K562 (cell line): ENCODE measurements at regions not wholly inside any gene's neighbourhood (a gene's known extent, or its start where the extent isn't known, plus 50 kb on each side); places are given as distances from the start of the nearest gene placed in this dataset.

Source experiments
- ATAC-seq: fragments of 200-7000 bp; cut with Tn5 transposase; 3 replicates; pipeline ENCODE4 v1.9.1; 2020; ENCODE audit warnings: moderate library complexity
- BruUV-seq: library from RNA; stranded (reverse); fragments of 400-500 nt; replicated peaks from 2 replicates; lab custom pipeline; 2021; lab: Mats Ljungman, UMichigan
- CTCF ChIA-PET: fragments of 300-600 bp; formaldehyde crosslinking; extraction: SDS; loops from one replicate; lab custom pipeline; 2021; ENCODE audit warnings: low intra/inter-chr PET ratio; lab: Yijun Ruan, JAX
- POLR2A ChIA-PET: fragments of 300-600, 350-650 bp; sonication (Branson Sonifier 250); formaldehyde crosslinking; extraction: SDS; loops from one replicate; lab custom pipeline; 2021; ENCODE audit warnings: antibody characterized with exemption, inconsistent platforms; lab: Yijun Ruan, JAX
- DNase-seq, 4 experiments: peaks; one replicate each; pipeline versions ENCODE4 v3.0.0 to v3.0.0-alpha.2; 2011 to 2018; ENCODE audit warnings: low spot score in 3 of 4, mixed read lengths in 3 of 4; ENCODE audit errors: extremely low read depth in 1 of 4
- FAIRE-seq: peaks from 2 replicates; lab custom pipeline; 2011; peaks lifted over from hg19 to GRCh38; lab: Jason Lieb, UNC
- H2AFZ ChIP-seq: 2 replicates; pipeline ENCODE4 v1.6.0; 2011; ENCODE audit warnings: low read depth, low read length, control low read depth, inconsistent platforms
- H3K27ac ChIP-seq: fragments of 200-600 bp; 3 replicates; pipeline ENCODE4 v1.8.0; 2011; ENCODE audit warnings: low read depth, mild to moderate bottlenecking, control low read depth, inconsistent platforms, low read length, moderate library complexity, mixed read lengths; ENCODE audit errors: extremely low read depth
- H3K27me3 ChIP-seq, 2 experiments: fragments of 300-600 bp in 1 of 2; 2 replicates in 1 of 2; 3 replicates in 1 of 2; pipeline versions ENCODE4 v1.6.0 to v1.8.0; 2011; ENCODE audit warnings: inconsistent platforms in 2 of 2, low read length in 2 of 2, mild to moderate bottlenecking in 1 of 2, mixed read lengths in 1 of 2, moderate library complexity in 1 of 2; ENCODE audit not compliant: control insufficient read depth in 2 of 2, insufficient read depth in 2 of 2
- H3K36me3 ChIP-seq: fragments of 300-600 bp; 3 replicates; pipeline ENCODE4 v1.8.0; 2011; ENCODE audit warnings: mild to moderate bottlenecking, low read length, inconsistent platforms; ENCODE audit not compliant: control insufficient read depth, insufficient read depth
- H3K4me1 ChIP-seq, 2 experiments: fragments of 200-600 bp in 1 of 2; replicated peaks in 1 of 2; 2 replicates in 1 of 2; 3 replicates in 1 of 2; pipeline versions ENCODE4 v1.5.1 to v1.8.0; 2011; ENCODE audit warnings: inconsistent platforms in 2 of 2, low read length in 2 of 2, mild to moderate bottlenecking in 1 of 2, mixed read lengths in 1 of 2, moderate library complexity in 1 of 2; ENCODE audit not compliant: control insufficient read depth in 2 of 2, insufficient read depth in 2 of 2
- H3K4me2 ChIP-seq: 2 replicates; pipeline ENCODE4 v1.6.1; 2011; ENCODE audit warnings: low read length, control low read depth, inconsistent platforms, mixed read lengths; ENCODE audit not compliant: insufficient read depth
- H3K4me3 ChIP-seq: fragments of 200-600 bp; sonication (generic), shearing (Covaris generic); 2 replicates; pipeline ENCODE4 v1.5.1; 2016; ENCODE audit warnings: control low read depth, inconsistent platforms
- H3K79me2 ChIP-seq: fragments of 200-600 bp; 3 replicates; pipeline ENCODE4 v1.8.0; 2011; ENCODE audit warnings: low read length, inconsistent platforms; ENCODE audit not compliant: control insufficient read depth, insufficient read depth
- H3K9ac ChIP-seq, 2 experiments: 2 replicates each; pipeline versions ENCODE4 v1.6.0 to v1.6.1; 2011; ENCODE audit warnings: low read depth in 2 of 2, low read length in 2 of 2, control low read depth in 1 of 2, inconsistent platforms in 1 of 2, mild to moderate bottlenecking in 1 of 2, mixed read lengths in 1 of 2; ENCODE audit not compliant: insufficient read depth in 1 of 2
- H3K9me1 ChIP-seq: one replicate; pipeline ENCODE4 v1.6.0; 2011; ENCODE audit warnings: inconsistent platforms, mild to moderate bottlenecking, low read length, moderate library complexity; ENCODE audit not compliant: control insufficient read depth, insufficient read depth
- H3K9me3 ChIP-seq: replicated peaks from 2 replicates; pipeline ENCODE4 v1.5.1; 2011; ENCODE audit warnings: low read depth, low read length, inconsistent platforms; ENCODE audit not compliant: control insufficient read depth, insufficient read depth
- H4K20me1 ChIP-seq: replicated peaks from 2 replicates; pipeline ENCODE4 v1.6.1; 2011; ENCODE audit warnings: low read length, inconsistent platforms, mixed read lengths; ENCODE audit not compliant: control insufficient read depth, insufficient read depth
- BCOR ChIP-seq: fragments of 450-650 bp; IDR thresholded peaks from 2 replicates; pipeline ENCODE4 v1.6.1; 2016
- ELF4 ChIP-seq: fragments of 450-650 bp; formaldehyde crosslinking; IDR thresholded peaks from 2 replicates; pipeline ENCODE4 v1.4.0; 2022; ENCODE audit warnings: missing genetic modification characterization
- MYC ChIP-seq, 2 experiments: fragments of 250-450 bp in 1 of 2; sonication (Bioruptor Pico) in 1 of 2; IDR thresholded peaks; 2 replicates each; pipeline versions ENCODE4 v1.5.1 to v1.6.1; 2012 to 2021; ENCODE audit warnings: low read depth in 2 of 2, borderline replicate concordance in 1 of 2, improper control_type of control experiment in 1 of 2, low read length in 1 of 2, mild to moderate bottlenecking in 1 of 2, moderate library complexity in 1 of 2
- NFIX ChIP-seq: fragments of 250-450 bp; sonication (Bioruptor Pico); IDR thresholded peaks from 2 replicates; pipeline ENCODE4 v1.4.0; 2020; ENCODE audit warnings: low read depth, mild to moderate bottlenecking, moderate library complexity
- POLR3G ChIP-seq: IDR thresholded peaks from 2 replicates; pipeline ENCODE4 v1.6.1; 2011; ENCODE audit not compliant: insufficient read length, insufficient replicate concordance; ENCODE audit errors: extremely low read depth
- PPARD ChIP-seq: fragments of 250-450 bp; sonication (Bioruptor Pico); IDR thresholded peaks from 2 replicates; pipeline ENCODE4 v1.8.0; 2022; ENCODE audit warnings: inconsistent platforms, mild to moderate bottlenecking, moderate library complexity
- SMAD3 ChIP-seq: fragments of 450-650 bp; formaldehyde crosslinking; conservative IDR thresholded peaks from 2 replicates; pipeline ENCODE4 v1.4.0; 2020; ENCODE audit warnings: mild to moderate bottlenecking
- SMARCA4 ChIP-seq: fragments of 450-650 bp; IDR thresholded peaks from 2 replicates; pipeline ENCODE4 v1.6.1; 2016
- ZBED1 ChIP-seq: IDR thresholded peaks from 2 replicates; pipeline ENCODE4 v1.6.1; 2014
- WGBS: fragments of 100-300 bp; shearing (Covaris generic); methylation state at CpG from one replicate; pipeline ENCODE4 v1.1.6; 2016; ENCODE audit warnings: low coverage, mixed read lengths; ENCODE audit not compliant: insufficient coverage; ENCODE audit errors: missing lambda C conversion rate; 5-methylcytosine and 5-hydroxymethylcytosine counted together
- in situ Hi-C: fragments of 300-500 bp; cut with MboI; formaldehyde crosslinking; loops from 4 replicates; pipeline ENCODE4 v1.15.0; 2018; ENCODE audit warnings: inconsistent platforms, mixed read lengths
- intact Hi-C: fragments of 100-400 bp; cut with micrococcal nuclease; formaldehyde crosslinking; loops from 2 replicates; pipeline ENCODE4 v1.14.2; 2022
- TF ChIP-seq, protein P1 (sequence below): fragments of 200-600 bp; sonication (generic); IDR thresholded peaks from one replicate; pipeline ENCODE4 v1.6.1; 2012; ENCODE audit warnings: mild to moderate bottlenecking, low read depth, low read length, inconsistent platforms
- TF ChIP-seq, protein P2 (sequence below): fragments of 250-450 bp; sonication (Bioruptor Pico); IDR thresholded peaks from 2 replicates; pipeline ENCODE4 v1.5.0; 2021

DNA sequence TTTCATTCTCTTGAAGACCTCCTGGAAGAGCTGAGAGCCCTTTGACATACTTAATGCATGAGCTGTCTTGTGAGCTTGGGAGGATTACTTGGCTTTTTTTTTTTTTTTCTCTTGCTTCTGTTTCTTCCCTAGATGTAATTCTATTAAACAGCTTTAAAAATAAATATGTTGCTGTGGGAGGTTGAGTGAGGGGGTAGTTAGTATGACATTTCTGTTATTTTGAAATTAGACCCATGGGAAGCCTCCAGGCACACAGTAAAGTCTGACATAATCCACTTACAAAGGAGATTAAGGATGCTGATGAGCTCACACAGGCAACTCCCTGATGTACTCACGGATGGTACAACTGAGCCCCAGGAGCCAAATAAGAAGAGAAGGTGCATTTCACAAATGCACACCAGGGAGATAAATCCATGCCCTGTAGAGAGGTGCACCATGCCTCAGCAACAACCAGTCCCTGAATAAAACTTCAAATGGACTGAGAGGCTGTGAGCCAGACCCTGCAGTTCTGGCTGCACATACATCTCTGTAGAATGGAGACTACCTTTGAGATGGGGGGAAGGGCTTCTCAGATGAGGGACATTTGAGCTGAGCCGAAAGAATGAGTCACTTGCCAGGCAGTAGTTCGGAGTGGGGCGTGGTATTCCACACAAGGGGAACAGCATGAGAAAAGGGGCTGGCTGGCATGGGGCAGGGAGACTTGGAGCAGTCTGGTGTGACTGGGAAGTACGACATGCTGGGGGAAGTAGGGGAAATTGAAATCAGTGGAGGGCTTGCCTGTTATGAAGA is 68.7 kb downstream of the ACTL7B start:
- Histone ChIP-seq H3K27me3 (peaks cover 11 to 20% of the 10 kb centered on the region in 2 experiments; a peak in 4 of 5 replicates), H3K9me1 (no peaks in the 10 kb centered on the region), H3K4me1 (no peaks in the 10 kb centered on the region), H3K27ac (no peak overlapping the region), H4K20me1 (no peaks in the 10 kb centered on the region), H3K36me3 (no peaks in the 10 kb centered on the region), H3K4me2 (no peak overlapping the region), H3K4me3 (no peak overlapping the region), H3K79me2 (no peaks in the 10 kb centered on the region), H3K9me3 (no peaks in the 10 kb centered on the region), H3K9ac (no peak overlapping the region), H2AFZ (no peak overlapping the region)
- no peak for FAIRE-seq
- 1% methylated on average over 5 of the region's 5 CpGs for WGBS
- POLR2A ChIA-PET, result no interaction called here
- in situ Hi-C loops, result no loop called here
- BruUV-seq, result no TSS peak
- ATAC-seq, result no peak
- CTCF ChIA-PET, result no interaction called here
- no peak for DNase-seq
- intact Hi-C loops, result no loop called here
- TF ChIP-seq, protein P1, sequence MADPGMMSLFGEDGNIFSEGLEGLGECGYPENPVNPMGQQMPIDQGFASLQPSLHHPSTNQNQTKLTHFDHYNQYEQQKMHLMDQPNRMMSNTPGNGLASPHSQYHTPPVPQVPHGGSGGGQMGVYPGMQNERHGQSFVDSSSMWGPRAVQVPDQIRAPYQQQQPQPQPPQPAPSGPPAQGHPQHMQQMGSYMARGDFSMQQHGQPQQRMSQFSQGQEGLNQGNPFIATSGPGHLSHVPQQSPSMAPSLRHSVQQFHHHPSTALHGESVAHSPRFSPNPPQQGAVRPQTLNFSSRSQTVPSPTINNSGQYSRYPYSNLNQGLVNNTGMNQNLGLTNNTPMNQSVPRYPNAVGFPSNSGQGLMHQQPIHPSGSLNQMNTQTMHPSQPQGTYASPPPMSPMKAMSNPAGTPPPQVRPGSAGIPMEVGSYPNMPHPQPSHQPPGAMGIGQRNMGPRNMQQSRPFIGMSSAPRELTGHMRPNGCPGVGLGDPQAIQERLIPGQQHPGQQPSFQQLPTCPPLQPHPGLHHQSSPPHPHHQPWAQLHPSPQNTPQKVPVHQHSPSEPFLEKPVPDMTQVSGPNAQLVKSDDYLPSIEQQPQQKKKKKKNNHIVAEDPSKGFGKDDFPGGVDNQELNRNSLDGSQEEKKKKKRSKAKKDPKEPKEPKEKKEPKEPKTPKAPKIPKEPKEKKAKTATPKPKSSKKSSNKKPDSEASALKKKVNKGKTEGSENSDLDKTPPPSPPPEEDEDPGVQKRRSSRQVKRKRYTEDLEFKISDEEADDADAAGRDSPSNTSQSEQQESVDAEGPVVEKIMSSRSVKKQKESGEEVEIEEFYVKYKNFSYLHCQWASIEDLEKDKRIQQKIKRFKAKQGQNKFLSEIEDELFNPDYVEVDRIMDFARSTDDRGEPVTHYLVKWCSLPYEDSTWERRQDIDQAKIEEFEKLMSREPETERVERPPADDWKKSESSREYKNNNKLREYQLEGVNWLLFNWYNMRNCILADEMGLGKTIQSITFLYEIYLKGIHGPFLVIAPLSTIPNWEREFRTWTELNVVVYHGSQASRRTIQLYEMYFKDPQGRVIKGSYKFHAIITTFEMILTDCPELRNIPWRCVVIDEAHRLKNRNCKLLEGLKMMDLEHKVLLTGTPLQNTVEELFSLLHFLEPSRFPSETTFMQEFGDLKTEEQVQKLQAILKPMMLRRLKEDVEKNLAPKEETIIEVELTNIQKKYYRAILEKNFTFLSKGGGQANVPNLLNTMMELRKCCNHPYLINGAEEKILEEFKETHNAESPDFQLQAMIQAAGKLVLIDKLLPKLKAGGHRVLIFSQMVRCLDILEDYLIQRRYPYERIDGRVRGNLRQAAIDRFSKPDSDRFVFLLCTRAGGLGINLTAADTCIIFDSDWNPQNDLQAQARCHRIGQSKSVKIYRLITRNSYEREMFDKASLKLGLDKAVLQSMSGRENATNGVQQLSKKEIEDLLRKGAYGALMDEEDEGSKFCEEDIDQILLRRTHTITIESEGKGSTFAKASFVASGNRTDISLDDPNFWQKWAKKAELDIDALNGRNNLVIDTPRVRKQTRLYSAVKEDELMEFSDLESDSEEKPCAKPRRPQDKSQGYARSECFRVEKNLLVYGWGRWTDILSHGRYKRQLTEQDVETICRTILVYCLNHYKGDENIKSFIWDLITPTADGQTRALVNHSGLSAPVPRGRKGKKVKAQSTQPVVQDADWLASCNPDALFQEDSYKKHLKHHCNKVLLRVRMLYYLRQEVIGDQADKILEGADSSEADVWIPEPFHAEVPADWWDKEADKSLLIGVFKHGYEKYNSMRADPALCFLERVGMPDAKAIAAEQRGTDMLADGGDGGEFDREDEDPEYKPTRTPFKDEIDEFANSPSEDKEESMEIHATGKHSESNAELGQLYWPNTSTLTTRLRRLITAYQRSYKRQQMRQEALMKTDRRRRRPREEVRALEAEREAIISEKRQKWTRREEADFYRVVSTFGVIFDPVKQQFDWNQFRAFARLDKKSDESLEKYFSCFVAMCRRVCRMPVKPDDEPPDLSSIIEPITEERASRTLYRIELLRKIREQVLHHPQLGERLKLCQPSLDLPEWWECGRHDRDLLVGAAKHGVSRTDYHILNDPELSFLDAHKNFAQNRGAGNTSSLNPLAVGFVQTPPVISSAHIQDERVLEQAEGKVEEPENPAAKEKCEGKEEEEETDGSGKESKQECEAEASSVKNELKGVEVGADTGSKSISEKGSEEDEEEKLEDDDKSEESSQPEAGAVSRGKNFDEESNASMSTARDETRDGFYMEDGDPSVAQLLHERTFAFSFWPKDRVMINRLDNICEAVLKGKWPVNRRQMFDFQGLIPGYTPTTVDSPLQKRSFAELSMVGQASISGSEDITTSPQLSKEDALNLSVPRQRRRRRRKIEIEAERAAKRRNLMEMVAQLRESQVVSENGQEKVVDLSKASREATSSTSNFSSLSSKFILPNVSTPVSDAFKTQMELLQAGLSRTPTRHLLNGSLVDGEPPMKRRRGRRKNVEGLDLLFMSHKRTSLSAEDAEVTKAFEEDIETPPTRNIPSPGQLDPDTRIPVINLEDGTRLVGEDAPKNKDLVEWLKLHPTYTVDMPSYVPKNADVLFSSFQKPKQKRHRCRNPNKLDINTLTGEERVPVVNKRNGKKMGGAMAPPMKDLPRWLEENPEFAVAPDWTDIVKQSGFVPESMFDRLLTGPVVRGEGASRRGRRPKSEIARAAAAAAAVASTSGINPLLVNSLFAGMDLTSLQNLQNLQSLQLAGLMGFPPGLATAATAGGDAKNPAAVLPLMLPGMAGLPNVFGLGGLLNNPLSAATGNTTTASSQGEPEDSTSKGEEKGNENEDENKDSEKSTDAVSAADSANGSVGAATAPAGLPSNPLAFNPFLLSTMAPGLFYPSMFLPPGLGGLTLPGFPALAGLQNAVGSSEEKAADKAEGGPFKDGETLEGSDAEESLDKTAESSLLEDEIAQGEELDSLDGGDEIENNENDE, result no peak
- TF ChIP-seq ELF4 (CRISPR knock-in tag), result no peak
- no peak for TF ChIP-seq NFIX
- TF ChIP-seq MYC (IDR thresholded peaks at IDR 0.05; ENCODE audit: low read depth, low read length), result no peak
- TF ChIP-seq MYC (CRISPR knock-in tag; IDR thresholded peaks at IDR 0.05; ENCODE audit: borderline replicate concordance, low read depth), result no peak
- no peak for TF ChIP-seq PPARD (CRISPR knock-in tag)
- no peak for TF ChIP-seq POLR3G
- no peak for TF ChIP-seq SMARCA4
- no peak for TF ChIP-seq SMAD3
- no peak for TF ChIP-seq ZBED1
- TF ChIP-seq, protein P2, sequence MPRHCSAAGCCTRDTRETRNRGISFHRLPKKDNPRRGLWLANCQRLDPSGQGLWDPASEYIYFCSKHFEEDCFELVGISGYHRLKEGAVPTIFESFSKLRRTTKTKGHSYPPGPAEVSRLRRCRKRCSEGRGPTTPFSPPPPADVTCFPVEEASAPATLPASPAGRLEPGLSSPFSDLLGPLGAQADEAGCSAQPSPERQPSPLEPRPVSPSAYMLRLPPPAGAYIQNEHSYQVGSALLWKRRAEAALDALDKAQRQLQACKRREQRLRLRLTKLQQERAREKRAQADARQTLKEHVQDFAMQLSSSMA, result no peak
- TF ChIP-seq BCOR, result no peak
